ENCODE measurements at regions not wholly inside any gene's neighbourhood (a gene's known extent, or its start where the extent isn't known, plus 50 kb on each side); places are given as distances from the start of the nearest gene placed in this dataset.

DNA sequence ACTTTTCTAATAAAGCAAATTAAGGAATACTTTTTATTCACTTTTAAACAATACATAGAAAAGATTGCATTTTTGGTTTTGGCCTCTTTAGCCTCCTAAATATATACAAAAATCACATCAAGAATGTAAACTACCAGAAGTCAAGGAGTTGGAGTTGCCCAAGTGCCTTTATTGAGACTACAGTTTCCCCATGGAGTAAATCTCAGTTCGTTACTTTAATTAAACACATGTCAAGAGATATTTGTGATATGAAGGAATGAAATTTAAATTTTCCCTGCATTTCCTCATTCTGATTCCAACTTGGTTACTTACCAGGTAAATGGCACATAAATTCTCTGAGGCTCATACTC, 492.9 kb downstream of the TNS3 start:
- Mint-ChIP-seq H3K4me3 (no peak overlapping the region), H3K9me3 (ENCODE audit: insufficient read depth) (no peaks in the 10 kb centered on the region), H3K4me1 (no peaks in the 10 kb centered on the region), H3K27me3 (peaks cover 5% of the 10 kb centered on the region), H3K27ac (no peak overlapping the region)
- Histone ChIP-seq H3K4me2 (replicated peaks; ENCODE audit: low read depth, low read length, poor library complexity, severe bottlenecking) (no peak overlapping the region), H3K4me3 (ENCODE audit: control extremely low read depth in 1 of 5, extremely low read depth in 1 of 5, insufficient read depth in 1 of 5, low read depth in 2 of 5, low read length in 4 of 5) (no peak overlapping the region), H3K4me1 (ENCODE audit: control insufficient read depth in 2 of 2, insufficient read depth in 2 of 2, low read length in 2 of 2) (peaks cover 0 to 6% of the 10 kb centered on the region in 2 donors), H4K20me1 (ENCODE audit: control insufficient read depth, insufficient read depth, low read length, poor library complexity, severe bottlenecking) (no peaks in the 10 kb centered on the region), H3K79me2 (ENCODE audit: control insufficient read depth, insufficient read depth, low read length) (no peaks in the 10 kb centered on the region), H3K36me3 (replicated peaks in 1 of 2; ENCODE audit: control extremely low read depth in 1 of 2, control insufficient read depth in 1 of 2, extremely low read depth in 1 of 2, insufficient read depth in 2 of 2, low read length in 1 of 2) (no peaks in the 10 kb centered on the region), H3K9ac (ENCODE audit: low read length) (no peak overlapping the region), H3K9me3 (ENCODE audit: control extremely low read depth in 1 of 3, control insufficient read depth in 2 of 3, insufficient read depth in 1 of 3, low read length in 2 of 3) (no peaks in the 10 kb centered on the region), H3K27ac (ENCODE audit: low read length in 2 of 2) (no peak overlapping the region), H2AFZ (ENCODE audit: insufficient read depth, low read depth, low read length, poor library complexity, severe bottlenecking) (no peak overlapping the region), H3K27me3 (replicated peaks in 1 of 4; ENCODE audit: control extremely low read depth in 1 of 4, control insufficient read depth in 3 of 4, insufficient read depth in 4 of 4, low read length in 3 of 4) (no peaks in the 10 kb centered on the region)
- ATAC-seq (ENCODE audit: low read depth) (no peak), DNase-seq (no peak)
- whole genome bisulfite sequencing (ENCODE audit: insufficient coverage): no CpG with 5 or more reads among the region's 1 CpG
- CTCF ChIA-PET: interaction anchor here (1.6 kb wide), 2 partner anchors 10 to 1171 kb away, joined by 7 read pairs; no protein-coding TSS in a partner anchor
- intact Hi-C loops (cut with micrococcal nuclease): loop anchor here (1.0 kb wide), 1 partner anchor 1172 kb away; no protein-coding TSS in a partner anchor
- no peak for TF ChIP-seq EZH2 (IDR thresholded peaks at IDR 0.05; ENCODE audit: borderline replicate concordance, insufficient read depth, low read depth, low read length, poor library complexity, severe bottlenecking)
- TF ChIP-seq, protein P1, sequence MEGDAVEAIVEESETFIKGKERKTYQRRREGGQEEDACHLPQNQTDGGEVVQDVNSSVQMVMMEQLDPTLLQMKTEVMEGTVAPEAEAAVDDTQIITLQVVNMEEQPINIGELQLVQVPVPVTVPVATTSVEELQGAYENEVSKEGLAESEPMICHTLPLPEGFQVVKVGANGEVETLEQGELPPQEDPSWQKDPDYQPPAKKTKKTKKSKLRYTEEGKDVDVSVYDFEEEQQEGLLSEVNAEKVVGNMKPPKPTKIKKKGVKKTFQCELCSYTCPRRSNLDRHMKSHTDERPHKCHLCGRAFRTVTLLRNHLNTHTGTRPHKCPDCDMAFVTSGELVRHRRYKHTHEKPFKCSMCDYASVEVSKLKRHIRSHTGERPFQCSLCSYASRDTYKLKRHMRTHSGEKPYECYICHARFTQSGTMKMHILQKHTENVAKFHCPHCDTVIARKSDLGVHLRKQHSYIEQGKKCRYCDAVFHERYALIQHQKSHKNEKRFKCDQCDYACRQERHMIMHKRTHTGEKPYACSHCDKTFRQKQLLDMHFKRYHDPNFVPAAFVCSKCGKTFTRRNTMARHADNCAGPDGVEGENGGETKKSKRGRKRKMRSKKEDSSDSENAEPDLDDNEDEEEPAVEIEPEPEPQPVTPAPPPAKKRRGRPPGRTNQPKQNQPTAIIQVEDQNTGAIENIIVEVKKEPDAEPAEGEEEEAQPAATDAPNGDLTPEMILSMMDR (IDR thresholded peaks at IDR 0.05): peak; percentile 50
- POLR2A ChIA-PET: no interaction called here

DNA sequence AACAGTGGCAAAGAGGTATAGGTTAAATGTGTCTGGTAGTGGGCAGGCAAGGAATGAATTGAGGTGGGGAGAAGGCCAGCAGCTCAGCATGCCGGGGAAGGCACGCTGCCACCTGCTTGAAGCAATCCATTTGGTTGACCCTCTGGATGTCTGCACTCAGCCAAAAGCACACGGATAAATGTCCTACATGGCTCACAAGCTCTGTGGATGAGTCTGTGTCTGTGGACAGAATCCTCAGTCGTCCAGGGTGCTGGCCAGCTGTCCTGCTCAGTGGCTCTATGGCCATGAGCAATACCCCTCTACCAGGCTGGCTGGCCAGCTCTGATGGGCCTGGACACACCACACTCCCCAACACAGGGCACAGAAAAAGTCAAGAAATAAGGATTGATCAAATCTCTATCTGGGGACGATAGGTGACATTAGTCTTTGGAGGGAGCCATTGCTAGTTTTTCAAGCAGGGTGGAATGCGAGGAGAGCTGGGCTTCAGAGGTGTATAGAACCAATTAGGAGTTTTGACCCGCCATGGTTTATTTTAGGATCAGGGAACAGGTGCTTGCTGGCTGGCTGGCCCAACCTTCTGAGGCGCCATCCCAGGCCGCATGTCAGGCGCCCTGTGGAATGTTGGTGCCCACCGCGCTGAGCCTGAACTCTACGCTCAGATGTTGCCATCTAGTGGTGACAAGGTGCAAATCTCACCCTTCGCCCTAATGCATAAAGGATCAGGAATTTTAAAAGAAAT, 493.4 kb downstream of the TNS3 start:
- Histone ChIP-seq H3K4me2 (replicated peaks; ENCODE audit: low read depth, low read length, poor library complexity, severe bottlenecking) (no peak overlapping the region), H3K79me2 (ENCODE audit: control insufficient read depth, insufficient read depth, low read length) (no peaks in the 10 kb centered on the region), H3K4me3 (ENCODE audit: control extremely low read depth in 1 of 5, extremely low read depth in 1 of 5, insufficient read depth in 1 of 5, low read depth in 2 of 5, low read length in 4 of 5) (no peak overlapping the region), H2AFZ (ENCODE audit: insufficient read depth, low read depth, low read length, poor library complexity, severe bottlenecking) (peak overlapping the region; percentile 42), H3K9ac (ENCODE audit: low read length) (no peak overlapping the region), H3K4me1 (ENCODE audit: control insufficient read depth in 2 of 2, insufficient read depth in 2 of 2, low read length in 2 of 2) (peaks cover 0 to 6% of the 10 kb centered on the region in 2 donors), H3K27ac (ENCODE audit: low read length in 2 of 2) (no peak overlapping the region), H3K27me3 (replicated peaks in 1 of 4; ENCODE audit: control extremely low read depth in 1 of 4, control insufficient read depth in 3 of 4, insufficient read depth in 4 of 4, low read length in 3 of 4) (no peaks in the 10 kb centered on the region), H4K20me1 (ENCODE audit: control insufficient read depth, insufficient read depth, low read length, poor library complexity, severe bottlenecking) (no peaks in the 10 kb centered on the region), H3K9me3 (ENCODE audit: control extremely low read depth in 1 of 3, control insufficient read depth in 2 of 3, insufficient read depth in 1 of 3, low read length in 2 of 3) (no peaks in the 10 kb centered on the region), H3K36me3 (replicated peaks in 1 of 2; ENCODE audit: control extremely low read depth in 1 of 2, control insufficient read depth in 1 of 2, extremely low read depth in 1 of 2, insufficient read depth in 2 of 2, low read length in 1 of 2) (no peaks in the 10 kb centered on the region)
- intact Hi-C loops (cut with micrococcal nuclease): loop anchor here (1.0 kb wide), 1 partner anchor 1171 kb away; no protein-coding TSS in a partner anchor
- no peaks in the 10 kb centered on the region for H3K9me3 Mint-ChIP-seq (ENCODE audit: insufficient read depth)
- ATAC-seq (ENCODE audit: low read depth) (peak; percentile 39), DNase-seq (peak; percentile 50)
- no peak overlapping the region for H3K4me3 Mint-ChIP-seq
- ChIA-PET POLR2A (no interaction called here), CTCF (interaction anchor here (0.8 to 1.6 kb wide), 4 partner anchors 10 to 1171 kb away, joined by 3 to 7 read pairs (median 5); no protein-coding TSS in a partner anchor)
- no peaks in the 10 kb centered on the region for H3K4me1 Mint-ChIP-seq
- TF ChIP-seq EZH2 (IDR thresholded peaks at IDR 0.05; ENCODE audit: borderline replicate concordance, insufficient read depth, low read depth, low read length, poor library complexity, severe bottlenecking): no peak
- TF ChIP-seq, protein P1 (IDR thresholded peaks at IDR 0.05): peak; percentile 85
- H3K27ac Mint-ChIP-seq: no peak overlapping the region
- WGBS (ENCODE audit: insufficient coverage): 62% methylated on average over 8 of the region's 14 CpGs
- H3K27me3 Mint-ChIP-seq: peaks cover 5% of the 10 kb centered on the region
